A549 (cell line): ENCODE measurements at regions not wholly inside any gene's neighbourhood (a gene's known extent, or its start where the extent isn't known, plus 50 kb on each side); places are given as distances from the start of the nearest gene placed in this dataset.

Experiments used
- CTCF ChIP-seq: fragments of >200 bp; sonication (Bioruptor Twin); formaldehyde crosslinking; IDR thresholded peaks from 3 replicates; pipeline ENCODE4 v1.5.1; 2016
- POLR2A ChIP-seq: IDR thresholded peaks from 2 replicates; pipeline ENCODE4 v1.6.1; 2012; ENCODE audit warnings: mild to moderate bottlenecking, low read length
- POLR2AphosphoS2 ChIP-seq: conservative IDR thresholded peaks from 2 replicates; pipeline ENCODE4 v1.6.1; 2012; ENCODE audit warnings: low read length, improper control_type of control experiment, inconsistent platforms

DNA sequence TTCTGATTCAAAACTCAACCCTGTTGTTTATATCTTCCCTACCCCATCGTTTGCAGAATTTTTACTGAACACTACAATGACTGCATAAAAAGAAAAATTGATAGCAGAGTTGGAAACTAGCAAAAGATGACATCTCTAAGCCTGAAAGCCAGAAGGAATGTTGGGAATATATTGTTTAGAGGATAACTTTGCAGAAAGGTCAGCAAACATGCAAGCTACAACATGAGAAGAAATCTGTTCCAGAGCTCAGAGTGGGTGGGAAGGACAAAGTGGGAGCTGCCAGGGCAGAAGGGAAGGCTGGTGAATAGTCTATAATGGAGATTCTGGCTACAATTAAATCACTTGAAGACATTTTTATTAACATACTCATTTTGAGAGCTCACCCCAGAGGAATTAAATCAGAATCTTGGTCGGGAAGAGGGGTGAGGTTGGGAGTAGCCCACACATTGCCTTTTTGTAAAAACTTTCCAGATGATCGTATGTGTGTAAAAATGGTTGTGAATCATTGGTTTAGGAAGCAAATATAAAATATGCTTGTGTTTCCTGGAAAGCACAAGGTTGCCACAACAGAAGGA, 574.8 kb downstream of the FLRT2 start:
- TF ChIP-seq POLR2A = no peak
- TF ChIP-seq CTCF = no peak
- no peak for TF ChIP-seq POLR2AphosphoS2
